ENCODE measurements at regions not wholly inside any gene's neighbourhood (a gene's known extent, or its start where the extent isn't known, plus 50 kb on each side); places are given as distances from the start of the nearest gene placed in this dataset.

- no peak overlapping the region for H3K4me3 ChIP-seq (replicated peaks; ENCODE audit: low read depth, low read length)
- no peak for TF ChIP-seq CTCF (IDR thresholded peaks at IDR 0.05; ENCODE audit: low read length, missing control alignments)
- DNase-seq (ENCODE audit: low read depth) = no peak
These were observed 70.6 kb downstream of the SMPDL3A start for GRCh38 chr6:122859676-122860075.

- no peak for TF ChIP-seq CTCF (IDR thresholded peaks at IDR 0.05; ENCODE audit: low read length, missing control alignments)
- no peak for DNase-seq (ENCODE audit: low read depth)
- no peak overlapping the region for H3K4me3 ChIP-seq (replicated peaks; ENCODE audit: low read depth, low read length)
These were observed 72.5 kb downstream of the SMPDL3A start for GRCh38 chr6:122861594-122861993.

GRCh38 chr6:122868137-122868536 lies 79.1 kb downstream of the SMPDL3A start:
- no peak for DNase-seq (ENCODE audit: low read depth)
- H3K4me3 ChIP-seq (replicated peaks; ENCODE audit: low read depth, low read length) = no peak overlapping the region
- TF ChIP-seq CTCF (IDR thresholded peaks at IDR 0.05; ENCODE audit: low read length, missing control alignments) = no peak

GRCh38 chr6:122869437-122870024 lies 80.5 kb downstream of the SMPDL3A start:
- peak; percentile 71 for DNase-seq (ENCODE audit: low read depth)
- no peak overlapping the region for H3K4me3 ChIP-seq (replicated peaks; ENCODE audit: low read depth, low read length)
- TF ChIP-seq CTCF (IDR thresholded peaks at IDR 0.05; ENCODE audit: low read length, missing control alignments) = peak; percentile 76

- DNase-seq (ENCODE audit: low read depth) = peak; percentile 11
- TF ChIP-seq CTCF (IDR thresholded peaks at IDR 0.05; ENCODE audit: low read length, missing control alignments) = no peak
- no peak overlapping the region for H3K4me3 ChIP-seq (replicated peaks; ENCODE audit: low read depth, low read length)
These were observed 82.0 kb downstream of the SMPDL3A start for GRCh38 chr6:122871079-122871478.

- no peak for TF ChIP-seq CTCF (IDR thresholded peaks at IDR 0.05; ENCODE audit: low read length, missing control alignments)
- no peak overlapping the region for H3K4me3 ChIP-seq (replicated peaks; ENCODE audit: low read depth, low read length)
- no peak for DNase-seq (ENCODE audit: low read depth)
These were observed 83.3 kb downstream of the SMPDL3A start for GRCh38 chr6:122872311-122872710.

GRCh38 chr6:122877302-122877701 lies 88.2 kb downstream of the SMPDL3A start:
- TF ChIP-seq CTCF (IDR thresholded peaks at IDR 0.05; ENCODE audit: low read length, missing control alignments) = no peak
- H3K4me3 ChIP-seq (replicated peaks; ENCODE audit: low read depth, low read length) = no peak overlapping the region
- no peak for DNase-seq (ENCODE audit: low read depth)

All from fibroblast of pulmonary artery (primary cell).